ENCODE measurements at regions not wholly inside any gene's neighbourhood (a gene's known extent, or its start where the extent isn't known, plus 50 kb on each side); places are given as distances from the start of the nearest gene placed in this dataset.

DNA sequence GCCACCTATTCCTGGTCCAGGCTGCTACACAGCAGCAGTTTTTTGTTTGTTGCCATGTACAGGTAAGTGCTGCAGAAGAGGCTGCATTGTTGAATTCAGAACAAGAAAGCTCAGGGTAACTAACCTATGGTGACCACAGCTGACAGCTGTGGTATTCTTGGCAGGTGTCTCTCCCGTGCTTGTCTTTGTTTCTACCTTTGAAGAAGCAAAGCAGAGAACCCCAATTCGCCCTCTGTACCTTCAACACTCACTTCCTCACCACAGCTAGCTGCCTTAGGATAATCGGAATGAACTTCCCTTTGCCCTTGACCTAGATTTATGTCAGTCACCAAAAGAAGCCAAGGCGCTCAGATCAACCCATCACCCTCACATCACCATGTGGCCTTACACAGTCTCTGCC is 1703.3 kb upstream of the SLC10A2 start:
- intact Hi-C loops (cut with DNase I), result no loop called here

DNA sequence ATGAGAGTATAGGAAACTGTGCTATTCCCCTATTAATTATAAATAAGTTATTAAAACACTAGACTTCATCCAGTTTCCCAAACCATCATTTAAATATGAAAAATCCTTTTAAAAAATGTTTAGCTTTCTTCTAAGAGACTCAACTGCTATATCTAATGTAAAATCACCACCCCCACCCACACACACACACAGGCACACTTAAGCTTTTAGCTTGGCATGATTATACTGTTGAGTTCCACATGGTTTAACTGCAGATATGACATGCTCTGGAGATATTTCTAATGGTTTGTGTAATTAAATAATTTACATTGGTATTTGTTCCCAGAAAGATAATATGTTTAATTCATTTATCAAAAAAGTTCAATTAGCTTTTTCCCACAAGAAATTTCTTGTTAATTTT is 1700.1 kb upstream of the SLC10A2 start:
- no peak for DNase-seq (ENCODE audit: low spot score in 2 of 2)
- no peaks in the 10 kb centered on the region for H3K9me3 ChIP-seq
- H3K27ac ChIP-seq, result no peak overlapping the region
- no peaks in the 10 kb centered on the region for H3K36me3 ChIP-seq
- intact Hi-C loops (cut with DNase I), result no loop called here
- no peaks in the 10 kb centered on the region for H3K27me3 ChIP-seq
- TF ChIP-seq, protein P1, sequence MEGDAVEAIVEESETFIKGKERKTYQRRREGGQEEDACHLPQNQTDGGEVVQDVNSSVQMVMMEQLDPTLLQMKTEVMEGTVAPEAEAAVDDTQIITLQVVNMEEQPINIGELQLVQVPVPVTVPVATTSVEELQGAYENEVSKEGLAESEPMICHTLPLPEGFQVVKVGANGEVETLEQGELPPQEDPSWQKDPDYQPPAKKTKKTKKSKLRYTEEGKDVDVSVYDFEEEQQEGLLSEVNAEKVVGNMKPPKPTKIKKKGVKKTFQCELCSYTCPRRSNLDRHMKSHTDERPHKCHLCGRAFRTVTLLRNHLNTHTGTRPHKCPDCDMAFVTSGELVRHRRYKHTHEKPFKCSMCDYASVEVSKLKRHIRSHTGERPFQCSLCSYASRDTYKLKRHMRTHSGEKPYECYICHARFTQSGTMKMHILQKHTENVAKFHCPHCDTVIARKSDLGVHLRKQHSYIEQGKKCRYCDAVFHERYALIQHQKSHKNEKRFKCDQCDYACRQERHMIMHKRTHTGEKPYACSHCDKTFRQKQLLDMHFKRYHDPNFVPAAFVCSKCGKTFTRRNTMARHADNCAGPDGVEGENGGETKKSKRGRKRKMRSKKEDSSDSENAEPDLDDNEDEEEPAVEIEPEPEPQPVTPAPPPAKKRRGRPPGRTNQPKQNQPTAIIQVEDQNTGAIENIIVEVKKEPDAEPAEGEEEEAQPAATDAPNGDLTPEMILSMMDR (IDR thresholded peaks at IDR 0.05), result no peak
- no peak overlapping the region for H3K4me3 ChIP-seq
- no peaks in the 10 kb centered on the region for H3K4me1 ChIP-seq

More for the DNA sequence above, 1703.3 kb upstream of the SLC10A2 start:
- H3K4me3 ChIP-seq, result no peak overlapping the region
- H3K27ac ChIP-seq, result no peak overlapping the region
- TF ChIP-seq, protein P1 (IDR thresholded peaks at IDR 0.05), result no peak
- no peaks in the 10 kb centered on the region for H3K9me3 ChIP-seq
- H3K4me1 ChIP-seq, result no peaks in the 10 kb centered on the region
- no peaks in the 10 kb centered on the region for H3K27me3 ChIP-seq
- no peak for DNase-seq (ENCODE audit: low spot score in 2 of 2)
- H3K36me3 ChIP-seq, result no peaks in the 10 kb centered on the region

DNA sequence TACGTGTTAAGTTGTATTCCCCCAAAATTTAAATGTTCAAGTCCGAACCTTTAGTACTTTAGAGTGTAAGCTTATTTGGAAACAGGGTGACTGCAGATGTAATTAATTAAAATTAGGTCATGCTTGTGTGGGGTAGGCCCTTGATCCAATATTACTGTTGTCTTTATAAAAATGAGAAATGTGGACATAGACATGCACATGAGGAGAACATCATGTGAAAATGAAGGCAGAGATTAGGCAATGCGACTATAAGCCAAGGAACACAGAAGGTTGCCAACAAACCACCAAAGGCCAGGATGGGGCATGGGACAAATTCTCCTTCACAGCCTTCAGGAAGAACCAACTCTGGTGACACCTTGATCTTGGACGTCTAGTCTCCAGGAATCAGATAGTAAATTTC is 1698.4 kb upstream of the SLC10A2 start:
- no peak for DNase-seq (ENCODE audit: low spot score in 2 of 2)
- intact Hi-C loops (cut with DNase I), result no loop called here
- TF ChIP-seq, protein P1 (IDR thresholded peaks at IDR 0.05), result no peak

DNA sequence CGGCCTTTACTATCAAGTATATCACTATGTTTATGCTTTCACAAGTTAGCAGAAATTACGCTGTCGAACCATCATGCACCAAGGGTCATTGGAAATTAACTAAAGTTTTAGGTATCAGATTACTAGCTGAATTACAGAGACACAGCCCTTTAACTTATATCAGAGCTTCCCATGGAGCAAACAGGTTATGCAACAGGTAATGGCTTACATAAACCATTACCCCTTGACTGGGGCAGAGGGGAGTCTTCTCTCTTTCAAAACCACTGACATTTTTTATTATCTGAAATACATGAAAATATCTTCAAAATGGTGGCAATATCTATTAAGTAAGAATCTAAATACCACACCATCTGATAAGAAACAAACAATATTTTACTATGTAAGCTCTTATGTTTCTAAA is 1692.9 kb upstream of the SLC10A2 start:
- TF ChIP-seq, protein P1 (IDR thresholded peaks at IDR 0.05), result no peak
- DNase-seq (ENCODE audit: low spot score in 2 of 2), result no peak
- intact Hi-C loops (cut with DNase I), result no loop called here

More for the DNA sequence above, 1698.4 kb upstream of the SLC10A2 start:
- Histone ChIP-seq H3K9me3 (no peaks in the 10 kb centered on the region), H3K4me3 (no peak overlapping the region), H3K36me3 (no peaks in the 10 kb centered on the region), H3K27me3 (no peaks in the 10 kb centered on the region), H3K27ac (no peak overlapping the region), H3K4me1 (no peaks in the 10 kb centered on the region)

DNA sequence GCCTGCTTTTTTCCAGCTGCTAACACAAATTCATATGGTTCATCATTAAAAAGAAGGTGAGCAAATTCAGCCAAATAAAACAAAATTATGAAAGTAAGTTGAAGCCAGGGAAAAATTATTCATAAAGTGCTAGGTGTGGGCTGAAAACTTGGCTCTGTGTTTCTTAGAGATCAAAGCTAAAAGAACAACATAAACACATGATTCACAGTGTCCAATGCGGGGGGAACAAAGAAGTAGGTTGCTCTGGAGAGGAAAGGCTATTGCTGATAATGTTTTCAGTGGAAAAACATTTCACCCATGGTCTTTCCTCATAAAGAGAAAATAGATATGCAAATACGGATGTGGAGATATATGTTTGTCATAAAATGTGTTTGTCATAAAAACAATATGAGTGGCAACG is 1691.5 kb upstream of the SLC10A2 start:
- Histone ChIP-seq H3K9me3 (no peaks in the 10 kb centered on the region), H3K4me1 (no peaks in the 10 kb centered on the region), H3K27me3 (no peaks in the 10 kb centered on the region), H3K27ac (no peak overlapping the region), H3K4me3 (no peak overlapping the region), H3K36me3 (no peaks in the 10 kb centered on the region)
- TF ChIP-seq, protein P1 (IDR thresholded peaks at IDR 0.05), result no peak
- no peak for DNase-seq (ENCODE audit: low spot score in 2 of 2)
- intact Hi-C loops (cut with DNase I), result no loop called here

More for the DNA sequence above, 1692.9 kb upstream of the SLC10A2 start:
- H3K36me3 ChIP-seq, result no peaks in the 10 kb centered on the region
- no peaks in the 10 kb centered on the region for H3K9me3 ChIP-seq
- H3K4me3 ChIP-seq, result no peak overlapping the region
- no peak overlapping the region for H3K27ac ChIP-seq
- no peaks in the 10 kb centered on the region for H3K27me3 ChIP-seq
- no peaks in the 10 kb centered on the region for H3K4me1 ChIP-seq

DNA sequence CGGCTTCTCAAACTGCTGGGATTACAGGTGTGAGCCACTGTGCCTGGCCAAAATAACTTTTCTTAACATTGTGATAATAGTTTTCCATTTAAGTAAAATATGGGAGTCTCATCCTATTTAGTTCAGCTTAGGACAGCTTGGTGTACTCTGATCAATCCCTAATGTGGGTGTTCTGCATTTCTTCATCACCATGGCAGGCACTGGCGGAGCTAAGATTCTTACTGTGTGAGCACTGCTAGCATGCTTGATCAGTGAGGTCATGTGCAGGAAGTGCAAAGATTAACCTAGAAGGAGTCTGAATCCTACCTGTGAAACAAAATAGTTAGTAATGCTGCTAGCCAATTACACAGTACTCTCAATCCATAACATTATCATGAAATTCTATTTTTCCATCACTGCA is 1684.2 kb upstream of the SLC10A2 start:
- intact Hi-C loops (cut with DNase I), result no loop called here
- Histone ChIP-seq H3K27ac (no peak overlapping the region), H3K4me1 (no peaks in the 10 kb centered on the region), H3K27me3 (no peaks in the 10 kb centered on the region), H3K36me3 (no peaks in the 10 kb centered on the region), H3K9me3 (no peaks in the 10 kb centered on the region), H3K4me3 (no peak overlapping the region)
- TF ChIP-seq, protein P1 (IDR thresholded peaks at IDR 0.05), result no peak
- no peak for DNase-seq (ENCODE audit: low spot score in 2 of 2)

Data from ascending aorta (tissue), 2 donors.